ENCODE measurements at regions not wholly inside any gene's neighbourhood (a gene's known extent, or its start where the extent isn't known, plus 50 kb on each side); places are given as distances from the start of the nearest gene placed in this dataset.

DNA sequence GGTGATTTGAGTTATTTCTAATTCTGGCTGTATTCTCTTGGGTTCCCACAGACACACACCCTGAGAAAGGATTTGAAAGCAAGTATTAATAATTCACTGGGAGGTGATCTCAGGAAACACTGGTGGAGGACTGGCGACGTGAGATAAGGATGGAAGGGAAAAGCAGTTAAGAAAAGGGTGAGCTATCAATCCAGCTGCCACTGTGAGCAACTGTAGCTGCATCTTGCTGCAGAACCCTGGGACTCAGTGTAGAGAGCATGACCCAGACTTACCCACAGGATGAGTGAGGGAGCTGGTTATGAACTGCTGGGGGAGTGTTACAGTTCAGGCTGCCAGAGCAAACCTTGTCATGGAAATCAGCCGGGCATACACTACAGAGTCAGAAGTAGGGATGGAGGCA, 71.9 kb downstream of the RESF1 start:
- Histone ChIP-seq H2BK12ac (ENCODE audit: low read length) (peak overlapping the region; percentile 31), H2BK5ac (ENCODE audit: low read depth, low read length, poor library complexity) (no peak overlapping the region), H3K23ac (ENCODE audit: low read length) (no peak overlapping the region), H3K9ac (ENCODE audit: low read length) (no peak overlapping the region), H3K79me2 (ENCODE audit: control insufficient read depth, insufficient read depth, low read length, poor library complexity) (no peaks in the 10 kb centered on the region), H3K9me3 (ENCODE audit: insufficient read depth, low read depth, low read length) (peaks cover 1% of the 10 kb centered on the region), H3K14ac (ENCODE audit: low read length) (no peak overlapping the region), H3K27me3 (ENCODE audit: insufficient read depth, low read length) (no peaks in the 10 kb centered on the region), H2AFZ (ENCODE audit: insufficient read depth, low read length, poor library complexity) (no peak overlapping the region), H2BK120ac (ENCODE audit: insufficient read depth, low read length, poor library complexity) (no peak overlapping the region), H3K4ac (ENCODE audit: low read depth, low read length) (no peak overlapping the region), H4K8ac (ENCODE audit: low read depth, low read length) (peak overlapping the region; percentile 23), H3K4me1 (ENCODE audit: control insufficient read depth in 1 of 2, insufficient read depth in 2 of 2, low read length in 2 of 2) (peaks cover 6 to 8% of the 10 kb centered on the region in 2 experiments), H2AK5ac (ENCODE audit: low read length) (peak overlapping the region; percentile 84), H3K4me2 (ENCODE audit: low read length) (no peak overlapping the region), H3K79me1 (ENCODE audit: low read length) (peaks cover 2% of the 10 kb centered on the region), H3K4me3 (ENCODE audit: low read depth, low read length) (no peak overlapping the region), H3K36me3 (ENCODE audit: control insufficient read depth in 1 of 2, insufficient read depth in 2 of 2, low read length in 2 of 2) (no peaks in the 10 kb centered on the region), H4K91ac (ENCODE audit: low read depth, low read length) (no peak overlapping the region), H3K27ac (ENCODE audit: low read depth, low read length) (no peak overlapping the region), H3K18ac (ENCODE audit: low read length) (no peak overlapping the region), H4K12ac (ENCODE audit: low read depth, low read length) (no peak overlapping the region)
- DNase-seq = no peak
- WGBS (ENCODE audit: extremely low coverage, insufficient coverage, insufficient read length) = no CpG with 5 or more reads among the region's 3 CpGs

DNA sequence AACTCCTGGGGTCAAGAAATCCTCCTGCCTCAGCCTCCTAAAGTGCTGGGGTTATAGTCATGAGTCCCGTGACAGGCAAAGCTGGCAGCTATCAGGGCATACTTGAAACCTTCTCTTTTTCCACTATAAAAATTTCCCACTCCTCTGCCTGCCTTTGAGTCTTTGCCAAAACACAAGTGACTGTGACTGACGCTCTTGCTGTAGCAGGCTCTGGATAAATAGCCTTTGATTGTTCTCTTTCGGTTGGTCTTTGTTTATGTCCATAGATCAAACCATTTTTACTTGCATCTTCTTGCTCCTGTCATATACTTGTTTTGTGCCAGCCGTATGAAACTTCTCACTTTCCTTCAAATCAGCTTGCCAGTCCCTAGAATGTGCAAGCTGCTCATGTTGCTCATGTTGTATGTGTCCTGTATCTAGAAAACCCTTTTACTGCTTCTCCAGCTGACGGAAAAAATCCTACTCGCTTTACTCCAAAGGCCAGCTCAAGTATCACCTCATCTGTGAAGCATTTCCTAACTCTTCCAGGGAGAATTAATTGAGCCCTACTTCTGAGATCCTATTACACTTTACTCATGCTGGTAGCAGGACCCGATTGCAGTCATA, 73.1 kb downstream of the RESF1 start:
- no peak overlapping the region for H2AFZ ChIP-seq (ENCODE audit: insufficient read depth, low read length, poor library complexity)
- no peak overlapping the region for H4K12ac ChIP-seq (ENCODE audit: low read depth, low read length)
- H3K27ac ChIP-seq (ENCODE audit: low read depth, low read length) = no peak overlapping the region
- H3K14ac ChIP-seq (ENCODE audit: low read length) = no peak overlapping the region
- no peak overlapping the region for H3K9ac ChIP-seq (ENCODE audit: low read length)
- H4K91ac ChIP-seq (ENCODE audit: low read depth, low read length) = no peak overlapping the region
- peak overlapping the region; percentile 23 for H2BK12ac ChIP-seq (ENCODE audit: low read length)
- H3K23ac ChIP-seq (ENCODE audit: low read length) = no peak overlapping the region
- no peak overlapping the region for H2BK5ac ChIP-seq (ENCODE audit: low read depth, low read length, poor library complexity)
- no peak overlapping the region for H3K4me3 ChIP-seq (ENCODE audit: low read depth, low read length)
- H2AK5ac ChIP-seq (ENCODE audit: low read length) = no peak overlapping the region
- H3K9me3 ChIP-seq (ENCODE audit: insufficient read depth, low read depth, low read length) = peaks cover 1% of the 10 kb centered on the region
- no peak overlapping the region for H3K4ac ChIP-seq (ENCODE audit: low read depth, low read length)
- no peak for DNase-seq
- no peaks in the 10 kb centered on the region for H3K27me3 ChIP-seq (ENCODE audit: insufficient read depth, low read length)
- no peaks in the 10 kb centered on the region for H3K36me3 ChIP-seq (ENCODE audit: control insufficient read depth in 1 of 2, insufficient read depth in 2 of 2, low read length in 2 of 2)
- H3K79me1 ChIP-seq (ENCODE audit: low read length) = peaks cover 5% of the 10 kb centered on the region
- no peak overlapping the region for H2BK120ac ChIP-seq (ENCODE audit: insufficient read depth, low read length, poor library complexity)
- peaks cover 6 to 8% of the 10 kb centered on the region in 2 experiments for H3K4me1 ChIP-seq (ENCODE audit: control insufficient read depth in 1 of 2, insufficient read depth in 2 of 2, low read length in 2 of 2)
- no CpG with 5 or more reads among the region's 7 CpGs for WGBS (ENCODE audit: extremely low coverage, insufficient coverage, insufficient read length)
- no peaks in the 10 kb centered on the region for H3K79me2 ChIP-seq (ENCODE audit: control insufficient read depth, insufficient read depth, low read length, poor library complexity)
- H4K8ac ChIP-seq (ENCODE audit: low read depth, low read length) = no peak overlapping the region
- H3K18ac ChIP-seq (ENCODE audit: low read length) = no peak overlapping the region
- H3K4me2 ChIP-seq (ENCODE audit: low read length) = no peak overlapping the region

DNA sequence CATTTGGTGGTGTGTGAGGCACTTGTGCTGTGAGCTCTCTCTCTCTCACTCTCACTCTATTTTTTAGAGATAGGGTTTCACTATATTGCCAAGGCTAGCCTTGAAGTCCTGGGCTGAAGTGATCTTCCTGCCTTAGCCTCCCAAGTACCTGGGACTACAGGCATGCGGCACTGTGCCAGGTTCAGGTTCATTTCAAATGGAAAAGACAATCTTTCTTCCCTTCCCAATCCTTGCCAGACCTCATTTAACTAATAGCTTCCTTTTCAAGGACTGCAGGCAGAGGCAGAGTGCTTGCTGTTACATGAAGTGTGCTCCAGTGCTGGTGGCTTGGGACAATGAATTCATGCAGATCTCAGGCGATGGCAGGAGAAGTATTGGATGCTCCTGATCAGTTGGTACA, 73.2 kb upstream of the BICD1 start:
- Histone ChIP-seq H3K9ac (ENCODE audit: low read length) (no peak overlapping the region), H2AK5ac (ENCODE audit: low read length) (no peak overlapping the region), H3K4ac (ENCODE audit: low read depth, low read length) (no peak overlapping the region), H4K12ac (ENCODE audit: low read depth, low read length) (no peak overlapping the region), H3K4me3 (ENCODE audit: low read depth, low read length) (no peak overlapping the region), H2AFZ (ENCODE audit: insufficient read depth, low read length, poor library complexity) (no peak overlapping the region), H3K18ac (ENCODE audit: low read length) (no peak overlapping the region), H3K27me3 (ENCODE audit: insufficient read depth, low read length) (no peaks in the 10 kb centered on the region), H4K8ac (ENCODE audit: low read depth, low read length) (no peak overlapping the region), H4K91ac (ENCODE audit: low read depth, low read length) (no peak overlapping the region), H3K14ac (ENCODE audit: low read length) (no peak overlapping the region), H3K79me2 (ENCODE audit: control insufficient read depth, insufficient read depth, low read length, poor library complexity) (no peaks in the 10 kb centered on the region), H2BK120ac (ENCODE audit: insufficient read depth, low read length, poor library complexity) (no peak overlapping the region), H3K36me3 (ENCODE audit: control insufficient read depth in 1 of 2, insufficient read depth in 2 of 2, low read length in 2 of 2) (no peaks in the 10 kb centered on the region), H2BK12ac (ENCODE audit: low read length) (peak overlapping the region; percentile 75), H3K9me3 (ENCODE audit: insufficient read depth, low read depth, low read length) (peaks cover 1% of the 10 kb centered on the region), H3K4me1 (ENCODE audit: control insufficient read depth in 1 of 2, insufficient read depth in 2 of 2, low read length in 2 of 2) (peaks cover 6 to 8% of the 10 kb centered on the region in 2 experiments), H3K27ac (ENCODE audit: low read depth, low read length) (no peak overlapping the region), H3K4me2 (ENCODE audit: low read length) (no peak overlapping the region), H3K79me1 (ENCODE audit: low read length) (peaks cover 5% of the 10 kb centered on the region), H2BK5ac (ENCODE audit: low read depth, low read length, poor library complexity) (no peak overlapping the region), H3K23ac (ENCODE audit: low read length) (no peak overlapping the region)
- no peak for DNase-seq
- no CpG with 5 or more reads among the region's 2 CpGs for WGBS (ENCODE audit: extremely low coverage, insufficient coverage, insufficient read length)

DNA sequence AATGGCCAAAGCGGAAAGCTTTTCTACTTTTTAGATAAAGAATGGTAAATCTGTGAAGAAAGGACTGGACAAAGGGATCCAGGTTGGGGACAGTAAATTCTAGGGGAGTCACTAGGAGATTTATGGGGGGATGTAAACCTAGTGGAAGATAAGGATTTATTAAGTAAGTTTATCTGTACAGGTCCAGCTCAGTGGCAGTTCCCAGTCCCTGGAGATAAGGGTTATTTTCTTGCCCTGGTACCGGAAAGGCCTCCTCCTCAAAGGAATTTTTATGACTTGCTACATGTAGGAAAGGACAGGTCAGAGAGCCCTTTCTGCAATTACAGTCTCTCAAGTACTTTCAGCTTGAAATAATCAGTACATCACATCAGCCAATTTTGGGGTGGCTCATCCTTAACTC, 72.6 kb upstream of the BICD1 start:
- Histone ChIP-seq H3K4ac (ENCODE audit: low read depth, low read length) (no peak overlapping the region), H2AK5ac (ENCODE audit: low read length) (no peak overlapping the region), H2BK120ac (ENCODE audit: insufficient read depth, low read length, poor library complexity) (no peak overlapping the region), H3K36me3 (ENCODE audit: control insufficient read depth in 1 of 2, insufficient read depth in 2 of 2, low read length in 2 of 2) (no peaks in the 10 kb centered on the region), H3K27ac (ENCODE audit: low read depth, low read length) (peak overlapping the region; percentile 43), H3K4me1 (ENCODE audit: control insufficient read depth in 1 of 2, insufficient read depth in 2 of 2, low read length in 2 of 2) (peaks cover 8% of the 10 kb centered on the region in 2 experiments), H3K18ac (ENCODE audit: low read length) (no peak overlapping the region), H3K79me2 (ENCODE audit: control insufficient read depth, insufficient read depth, low read length, poor library complexity) (no peaks in the 10 kb centered on the region), H2BK5ac (ENCODE audit: low read depth, low read length, poor library complexity) (no peak overlapping the region), H4K8ac (ENCODE audit: low read depth, low read length) (no peak overlapping the region), H3K4me2 (ENCODE audit: low read length) (no peak overlapping the region), H3K23ac (ENCODE audit: low read length) (no peak overlapping the region), H3K9ac (ENCODE audit: low read length) (no peak overlapping the region), H2BK12ac (ENCODE audit: low read length) (no peak overlapping the region), H4K12ac (ENCODE audit: low read depth, low read length) (no peak overlapping the region), H2AFZ (ENCODE audit: insufficient read depth, low read length, poor library complexity) (no peak overlapping the region), H3K9me3 (ENCODE audit: insufficient read depth, low read depth, low read length) (peaks cover 1% of the 10 kb centered on the region), H4K91ac (ENCODE audit: low read depth, low read length) (no peak overlapping the region), H3K79me1 (ENCODE audit: low read length) (peaks cover 5% of the 10 kb centered on the region), H3K4me3 (ENCODE audit: low read depth, low read length) (no peak overlapping the region), H3K27me3 (ENCODE audit: insufficient read depth, low read length) (no peaks in the 10 kb centered on the region), H3K14ac (ENCODE audit: low read length) (no peak overlapping the region)
- no peak for DNase-seq
- WGBS (ENCODE audit: extremely low coverage, insufficient coverage, insufficient read length) = no CpG with 5 or more reads among the region's 2 CpGs

Data from trophoblast cell (in vitro differentiated cells and primary cell).